ENCODE measurements at regions not wholly inside any gene's neighbourhood (a gene's known extent, or its start where the extent isn't known, plus 50 kb on each side); places are given as distances from the start of the nearest gene placed in this dataset.
A peak's percentile ranks its signal among the peaks of the same experiment; 100 is the strongest.

GRCh38 chr15:95998935-95999334 lies 331.6 kb upstream of the NR2F2 start:
- peak in 2 of 4 experiments; percentile 1 to 2 for DNase-seq

GRCh38 chr15:96002890-96003859 lies 327.3 kb upstream of the NR2F2 start:
- DNase-seq = no peak

GRCh38 chr15:96005906-96006305 lies 324.6 kb upstream of the NR2F2 start:
- no peak for DNase-seq

GRCh38 chr15:96011136-96011535 lies 319.4 kb upstream of the NR2F2 start:
- DNase-seq = no peak

- DNase-seq = no peak
Measured at GRCh38 chr15:96014939-96015338, 315.6 kb upstream of the NR2F2 start.

GRCh38 chr15:96019114-96019513 lies 311.4 kb upstream of the NR2F2 start:
- no peak for DNase-seq

- no peak for DNase-seq
Measured at GRCh38 chr15:96020133-96020532, 310.4 kb upstream of the NR2F2 start.

GRCh38 chr15:96020797-96021196 lies 309.7 kb upstream of the NR2F2 start:
- DNase-seq = no peak

GRCh38 chr15:96023081-96023480 lies 307.4 kb upstream of the NR2F2 start:
- no peak for DNase-seq

- no peak for DNase-seq
Measured at GRCh38 chr15:96027501-96027900, 303.0 kb upstream of the NR2F2 start.

GRCh38 chr15:96028620-96029019 lies 301.9 kb upstream of the NR2F2 start:
- no peak for DNase-seq

- DNase-seq = no peak
Measured at GRCh38 chr15:96029172-96029571, 301.3 kb upstream of the NR2F2 start.

GRCh38 chr15:96031426-96032110 lies 298.9 kb upstream of the NR2F2 start:
- DNase-seq = no peak

GRCh38 chr15:96035091-96035490 lies 295.4 kb upstream of the NR2F2 start:
- DNase-seq = no peak

- no peak for DNase-seq
Measured at GRCh38 chr15:96035635-96036034, 294.9 kb upstream of the NR2F2 start.

- no peak for DNase-seq
Measured at GRCh38 chr15:96037584-96037983, 292.9 kb upstream of the NR2F2 start.

GRCh38 chr15:96038131-96038530 lies 292.4 kb upstream of the NR2F2 start:
- no peak for DNase-seq

GRCh38 chr15:96038650-96039049 lies 291.9 kb upstream of the NR2F2 start:
- DNase-seq = no peak

- DNase-seq = no peak
Measured at GRCh38 chr15:96041982-96042733, 288.3 kb upstream of the NR2F2 start.

- DNase-seq = peak; percentile 26 to 82 (median 56)
Measured at GRCh38 chr15:96042734-96043224, 287.7 kb upstream of the NR2F2 start.

GRCh38 chr15:96043591-96044171 lies 286.8 kb upstream of the NR2F2 start:
- peak; percentile 2 to 64 (median 52) for DNase-seq

GRCh38 chr15:96046620-96047240 lies 283.8 kb upstream of the NR2F2 start:
- DNase-seq = peak in 1 of 4 experiments; percentile 31
